ENCODE measurements at regions not wholly inside any gene's neighbourhood (a gene's known extent, or its start where the extent isn't known, plus 50 kb on each side); places are given as distances from the start of the nearest gene placed in this dataset.

GRCh38 chr1:209132736-209133467 is 450.6 kb upstream of the CAMK1G start:
- 75 to 81% methylated on average over 17 of the region's 17 CpGs for WGBS, 2 donors
- Histone ChIP-seq H3K27ac (ENCODE audit: low read depth in 1 of 2, low read length in 2 of 2) (no peak overlapping the region), H3K4me1 (ENCODE audit: control insufficient read depth in 1 of 2, insufficient read depth in 2 of 2, low read length in 2 of 2) (no peaks in the 10 kb centered on the region), H3K27me3 (ENCODE audit: control insufficient read depth in 1 of 2, insufficient read depth in 2 of 2, low read length in 1 of 2) (no peaks in the 10 kb centered on the region), H3K9me3 (ENCODE audit: control insufficient read depth, low read length) (no peaks in the 10 kb centered on the region), H3K36me3 (ENCODE audit: control insufficient read depth in 1 of 2, insufficient read depth in 2 of 2, low read length in 1 of 2) (no peaks in the 10 kb centered on the region), H3K4me3 (ENCODE audit: low read length in 2 of 2) (no peak overlapping the region)
- intact Hi-C loops (cut with DNase I): no loop called here
- no peak for ATAC-seq (ENCODE audit: low FRiP score)
- no peak for DNase-seq

DNA sequence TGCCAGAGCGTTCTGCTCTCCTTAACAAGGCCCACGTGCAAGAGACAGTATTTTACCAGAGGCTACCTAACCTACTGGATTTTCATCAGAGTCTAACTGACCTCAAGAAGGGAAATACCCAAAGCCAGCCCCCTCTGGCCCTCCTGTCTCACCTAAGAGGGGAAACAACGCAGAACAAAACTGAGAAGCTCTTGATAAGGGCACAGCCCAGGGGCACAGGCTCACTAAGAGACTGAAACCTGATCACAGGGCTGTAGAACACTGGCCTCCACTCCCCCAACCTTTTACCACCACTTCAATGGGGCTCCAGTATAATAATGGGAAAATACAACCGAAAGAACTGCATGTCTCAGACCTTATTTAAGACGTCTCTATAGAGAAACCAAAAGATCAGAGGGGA is 449.5 kb upstream of the CAMK1G start:
- no peak overlapping the region for H3K27ac ChIP-seq (ENCODE audit: low read depth in 1 of 2, low read length in 2 of 2)
- H3K9me3 ChIP-seq (ENCODE audit: control insufficient read depth, low read length): no peaks in the 10 kb centered on the region
- DNase-seq (no peak), ATAC-seq (ENCODE audit: low FRiP score) (no peak)
- no peaks in the 10 kb centered on the region for H3K4me1 ChIP-seq (ENCODE audit: control insufficient read depth in 1 of 2, insufficient read depth in 2 of 2, low read length in 2 of 2)
- no peaks in the 10 kb centered on the region for H3K27me3 ChIP-seq (ENCODE audit: control insufficient read depth in 1 of 2, insufficient read depth in 2 of 2, low read length in 1 of 2)
- intact Hi-C loops (cut with DNase I): no loop called here
- H3K4me3 ChIP-seq (ENCODE audit: low read length in 2 of 2): no peak overlapping the region
- H3K36me3 ChIP-seq (ENCODE audit: control insufficient read depth in 1 of 2, insufficient read depth in 2 of 2, low read length in 1 of 2): no peaks in the 10 kb centered on the region
- 77 to 79% methylated on average over 5 of the region's 5 CpGs for whole genome bisulfite sequencing, 2 donors

DNA sequence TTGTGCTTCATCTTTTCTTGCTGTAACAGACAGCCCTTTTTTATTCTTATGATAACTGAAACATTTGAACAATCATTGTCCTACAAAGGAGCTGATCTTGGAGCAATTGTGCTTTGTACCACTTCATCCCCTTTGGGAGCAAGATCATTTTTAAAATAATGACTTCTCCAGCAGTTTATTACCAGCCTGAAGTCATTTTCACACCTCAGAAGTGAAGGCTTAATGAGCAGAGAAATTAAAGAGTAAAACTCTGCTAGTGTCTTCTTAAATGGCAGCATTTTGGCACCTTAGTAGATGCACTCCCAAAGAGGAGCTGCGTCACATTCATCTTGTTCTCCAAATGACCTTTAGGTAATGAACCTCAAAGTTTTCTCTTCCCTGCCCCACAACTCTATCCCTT is 439.6 kb upstream of the CAMK1G start:
- Histone ChIP-seq H3K27me3 (ENCODE audit: control insufficient read depth in 1 of 2, insufficient read depth in 2 of 2, low read length in 1 of 2) (no peaks in the 10 kb centered on the region), H3K27ac (ENCODE audit: low read depth in 1 of 2, low read length in 2 of 2) (no peak overlapping the region), H3K4me1 (ENCODE audit: control insufficient read depth in 1 of 2, insufficient read depth in 2 of 2, low read length in 2 of 2) (no peaks in the 10 kb centered on the region), H3K9me3 (ENCODE audit: control insufficient read depth, low read length) (no peaks in the 10 kb centered on the region), H3K4me3 (ENCODE audit: low read length in 2 of 2) (no peak overlapping the region), H3K36me3 (ENCODE audit: control insufficient read depth in 1 of 2, insufficient read depth in 2 of 2, low read length in 1 of 2) (no peaks in the 10 kb centered on the region)
- intact Hi-C loops (cut with DNase I): no loop called here
- ATAC-seq (ENCODE audit: low FRiP score) (no peak), DNase-seq (no peak)
- WGBS, 2 donors: 81 to 88% methylated on average over 1 of the region's 1 CpG

GRCh38 chr1:209150114-209150513 is 433.4 kb upstream of the CAMK1G start:
- H3K27ac ChIP-seq (ENCODE audit: low read depth in 1 of 2, low read length in 2 of 2): no peak overlapping the region
- no peaks in the 10 kb centered on the region for H3K4me1 ChIP-seq (ENCODE audit: control insufficient read depth in 1 of 2, insufficient read depth in 2 of 2, low read length in 2 of 2)
- no peak for ATAC-seq (ENCODE audit: low FRiP score)
- H3K4me3 ChIP-seq (ENCODE audit: low read length in 2 of 2): no peak overlapping the region
- 6 to 10% methylated on average over 3 of the region's 3 CpGs for WGBS, 2 donors
- no peaks in the 10 kb centered on the region for H3K27me3 ChIP-seq (ENCODE audit: control insufficient read depth in 1 of 2, insufficient read depth in 2 of 2, low read length in 1 of 2)
- H3K36me3 ChIP-seq (ENCODE audit: control insufficient read depth in 1 of 2, insufficient read depth in 2 of 2, low read length in 1 of 2): no peaks in the 10 kb centered on the region
- no peaks in the 10 kb centered on the region for H3K9me3 ChIP-seq (ENCODE audit: control insufficient read depth, low read length)
- no peak for DNase-seq
- intact Hi-C loops (cut with DNase I): no loop called here

DNA sequence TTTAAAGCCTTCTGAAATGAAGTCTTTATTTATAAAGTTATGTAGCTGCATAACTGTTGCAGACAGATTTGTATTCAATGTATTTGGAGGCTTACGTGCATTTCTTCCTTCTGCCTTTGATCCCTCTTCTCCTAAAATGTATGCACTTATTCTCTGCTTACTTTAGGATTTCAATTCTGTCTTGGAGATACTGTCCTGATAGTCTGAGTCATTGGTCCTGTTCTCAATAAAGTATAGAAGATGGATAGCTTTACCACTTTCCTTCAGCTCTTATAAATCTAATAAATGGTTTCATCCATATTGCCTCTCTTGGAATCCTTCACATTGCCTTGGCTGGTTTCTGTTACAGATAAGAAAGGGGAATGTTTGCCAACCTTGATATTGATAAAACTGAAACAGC is 430.1 kb upstream of the CAMK1G start:
- intact Hi-C loops (cut with DNase I): no loop called here
- Histone ChIP-seq H3K27ac (ENCODE audit: low read depth in 1 of 2, low read length in 2 of 2) (no peak overlapping the region), H3K36me3 (ENCODE audit: control insufficient read depth in 1 of 2, insufficient read depth in 2 of 2, low read length in 1 of 2) (no peaks in the 10 kb centered on the region), H3K4me1 (ENCODE audit: control insufficient read depth in 1 of 2, insufficient read depth in 2 of 2, low read length in 2 of 2) (no peaks in the 10 kb centered on the region), H3K4me3 (ENCODE audit: low read length in 2 of 2) (no peak overlapping the region), H3K27me3 (ENCODE audit: control insufficient read depth in 1 of 2, insufficient read depth in 2 of 2, low read length in 1 of 2) (no peaks in the 10 kb centered on the region), H3K9me3 (ENCODE audit: control insufficient read depth, low read length) (peaks cover 1% of the 10 kb centered on the region)
- DNase-seq (no peak), ATAC-seq (ENCODE audit: low FRiP score) (no peak)
- WGBS, 2 donors: 66 to 83% methylated on average over 1 of the region's 1 CpG

- WGBS, 2 donors: 51 to 58% methylated on average over 1 of the region's 1 CpG
- intact Hi-C loops (cut with DNase I): no loop called here
These were observed 428.6 kb upstream of the CAMK1G start for GRCh38 chr1:209154912-209155311.

DNA sequence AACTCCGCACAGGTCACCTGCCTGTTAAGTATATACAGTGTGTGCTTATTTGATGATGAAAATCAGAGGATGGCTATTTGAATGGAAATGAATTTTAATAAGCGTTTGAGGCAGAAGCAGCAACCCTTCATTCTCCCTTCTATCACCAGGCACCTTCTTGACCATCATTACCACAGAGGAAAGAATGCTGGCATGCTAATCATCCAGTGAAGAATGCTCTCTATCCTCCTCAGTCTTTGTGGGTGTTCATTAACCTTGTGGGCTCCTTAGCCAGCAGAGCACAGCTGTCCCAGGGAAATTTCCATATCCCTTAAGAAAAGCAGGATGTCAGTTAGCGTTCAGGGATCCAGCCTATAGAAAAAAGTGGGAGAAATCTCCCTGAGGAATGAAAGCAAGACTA is 428.0 kb upstream of the CAMK1G start:
- no peak for ATAC-seq (ENCODE audit: low FRiP score)
- no peaks in the 10 kb centered on the region for H3K27me3 ChIP-seq (ENCODE audit: control insufficient read depth in 1 of 2, insufficient read depth in 2 of 2, low read length in 1 of 2)

More at GRCh38 chr1:209154912-209155311, 428.6 kb upstream of the CAMK1G start:
- Histone ChIP-seq H3K4me1 (ENCODE audit: control insufficient read depth in 1 of 2, insufficient read depth in 2 of 2, low read length in 2 of 2) (no peaks in the 10 kb centered on the region), H3K27me3 (ENCODE audit: control insufficient read depth in 1 of 2, insufficient read depth in 2 of 2, low read length in 1 of 2) (no peaks in the 10 kb centered on the region), H3K4me3 (ENCODE audit: low read length in 2 of 2) (no peak overlapping the region), H3K36me3 (ENCODE audit: control insufficient read depth in 1 of 2, insufficient read depth in 2 of 2, low read length in 1 of 2) (no peaks in the 10 kb centered on the region), H3K9me3 (ENCODE audit: control insufficient read depth, low read length) (peaks cover 1% of the 10 kb centered on the region), H3K27ac (ENCODE audit: low read depth in 1 of 2, low read length in 2 of 2) (no peak overlapping the region)
- ATAC-seq (ENCODE audit: low FRiP score) (no peak), DNase-seq (no peak)

DNA sequence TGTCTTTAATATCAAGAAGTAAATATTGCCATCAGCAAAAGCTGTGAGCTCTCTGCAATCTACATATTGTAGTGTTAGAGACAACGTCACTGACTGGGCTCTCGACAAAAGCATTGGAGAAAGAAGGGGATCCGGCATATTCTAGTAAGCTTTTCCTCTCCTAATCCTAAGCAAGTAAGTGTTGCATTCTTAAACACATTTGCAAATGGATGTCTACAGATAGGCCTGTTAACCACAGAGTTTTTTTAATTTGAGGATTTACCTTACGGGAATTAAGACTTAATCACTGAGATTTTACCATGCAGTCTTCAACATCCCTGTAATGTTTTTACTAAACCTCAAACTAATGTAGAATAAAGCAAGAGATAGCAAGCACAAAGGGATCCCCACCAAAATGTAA is 426.5 kb upstream of the CAMK1G start:
- 89 to 90% methylated on average over 4 of the region's 4 CpGs for WGBS, 2 donors
- no peak for DNase-seq
- no peaks in the 10 kb centered on the region for H3K27me3 ChIP-seq (ENCODE audit: control insufficient read depth in 1 of 2, insufficient read depth in 2 of 2, low read length in 1 of 2)
- peaks cover 1% of the 10 kb centered on the region for H3K9me3 ChIP-seq (ENCODE audit: control insufficient read depth, low read length)
- no peak overlapping the region for H3K4me3 ChIP-seq (ENCODE audit: low read length in 2 of 2)
- H3K27ac ChIP-seq (ENCODE audit: low read depth in 1 of 2, low read length in 2 of 2): no peak overlapping the region
- H3K36me3 ChIP-seq (ENCODE audit: control insufficient read depth in 1 of 2, insufficient read depth in 2 of 2, low read length in 1 of 2): no peaks in the 10 kb centered on the region
- H3K4me1 ChIP-seq (ENCODE audit: control insufficient read depth in 1 of 2, insufficient read depth in 2 of 2, low read length in 2 of 2): no peaks in the 10 kb centered on the region
- intact Hi-C loops (cut with DNase I): no loop called here
- ATAC-seq (ENCODE audit: low FRiP score): no peak

More for the DNA sequence above, 428.0 kb upstream of the CAMK1G start:
- Histone ChIP-seq H3K4me1 (ENCODE audit: control insufficient read depth in 1 of 2, insufficient read depth in 2 of 2, low read length in 2 of 2) (no peaks in the 10 kb centered on the region), H3K36me3 (ENCODE audit: control insufficient read depth in 1 of 2, insufficient read depth in 2 of 2, low read length in 1 of 2) (no peaks in the 10 kb centered on the region), H3K4me3 (ENCODE audit: low read length in 2 of 2) (no peak overlapping the region), H3K9me3 (ENCODE audit: control insufficient read depth, low read length) (peaks cover 1% of the 10 kb centered on the region), H3K27ac (ENCODE audit: low read depth in 1 of 2, low read length in 2 of 2) (no peak overlapping the region)
- intact Hi-C loops (cut with DNase I): no loop called here
- 60 to 71% methylated on average over 3 of the region's 3 CpGs for WGBS, 2 donors
- no peak for DNase-seq

- intact Hi-C loops (cut with DNase I): no loop called here
- H3K27ac ChIP-seq (ENCODE audit: low read depth in 1 of 2, low read length in 2 of 2): no peak overlapping the region
- H3K27me3 ChIP-seq (ENCODE audit: control insufficient read depth in 1 of 2, insufficient read depth in 2 of 2, low read length in 1 of 2): no peaks in the 10 kb centered on the region
- no peak for DNase-seq
- WGBS, 2 donors: 64 to 71% methylated on average over 5 of the region's 5 CpGs
- no peaks in the 10 kb centered on the region for H3K36me3 ChIP-seq (ENCODE audit: control insufficient read depth in 1 of 2, insufficient read depth in 2 of 2, low read length in 1 of 2)
- no peak overlapping the region for H3K4me3 ChIP-seq (ENCODE audit: low read length in 2 of 2)
- H3K4me1 ChIP-seq (ENCODE audit: control insufficient read depth in 1 of 2, insufficient read depth in 2 of 2, low read length in 2 of 2): no peaks in the 10 kb centered on the region
- ATAC-seq (ENCODE audit: low FRiP score): no peak
- H3K9me3 ChIP-seq (ENCODE audit: control insufficient read depth, low read length): peaks cover 1% of the 10 kb centered on the region
These were observed 425.8 kb upstream of the CAMK1G start for GRCh38 chr1:209157546-209158249.
